ENCODE measurements at regions not wholly inside any gene's neighbourhood (a gene's known extent, or its start where the extent isn't known, plus 50 kb on each side); places are given as distances from the start of the nearest gene placed in this dataset.
"Not testable (repeated sequence)": the region's sequence is repeated elsewhere in the genome, so short reads cannot be mapped to it uniquely, and the experiment has no call there.

DNA sequence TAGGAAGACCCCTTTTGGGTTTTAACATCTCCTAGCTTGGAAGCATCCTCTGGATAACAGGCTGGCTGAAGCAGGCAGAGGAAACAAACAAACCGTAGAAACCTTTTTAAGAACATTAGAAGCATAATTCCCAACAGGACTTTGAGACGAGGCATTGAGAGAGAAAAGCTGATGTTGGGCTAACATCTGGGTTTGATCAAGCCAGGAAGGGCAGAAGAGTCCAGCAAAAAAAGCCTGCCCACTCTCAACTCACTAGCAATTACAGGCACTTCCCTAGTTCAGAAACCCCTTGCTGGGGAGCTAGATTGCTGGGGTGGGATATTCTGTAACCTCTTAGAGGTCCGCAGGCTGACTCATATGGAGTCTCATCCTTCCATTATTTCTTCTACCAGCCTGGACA lies 75.4 kb upstream of the CTNNA1 start:
- TF ChIP-seq, protein P1, sequence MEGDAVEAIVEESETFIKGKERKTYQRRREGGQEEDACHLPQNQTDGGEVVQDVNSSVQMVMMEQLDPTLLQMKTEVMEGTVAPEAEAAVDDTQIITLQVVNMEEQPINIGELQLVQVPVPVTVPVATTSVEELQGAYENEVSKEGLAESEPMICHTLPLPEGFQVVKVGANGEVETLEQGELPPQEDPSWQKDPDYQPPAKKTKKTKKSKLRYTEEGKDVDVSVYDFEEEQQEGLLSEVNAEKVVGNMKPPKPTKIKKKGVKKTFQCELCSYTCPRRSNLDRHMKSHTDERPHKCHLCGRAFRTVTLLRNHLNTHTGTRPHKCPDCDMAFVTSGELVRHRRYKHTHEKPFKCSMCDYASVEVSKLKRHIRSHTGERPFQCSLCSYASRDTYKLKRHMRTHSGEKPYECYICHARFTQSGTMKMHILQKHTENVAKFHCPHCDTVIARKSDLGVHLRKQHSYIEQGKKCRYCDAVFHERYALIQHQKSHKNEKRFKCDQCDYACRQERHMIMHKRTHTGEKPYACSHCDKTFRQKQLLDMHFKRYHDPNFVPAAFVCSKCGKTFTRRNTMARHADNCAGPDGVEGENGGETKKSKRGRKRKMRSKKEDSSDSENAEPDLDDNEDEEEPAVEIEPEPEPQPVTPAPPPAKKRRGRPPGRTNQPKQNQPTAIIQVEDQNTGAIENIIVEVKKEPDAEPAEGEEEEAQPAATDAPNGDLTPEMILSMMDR (IDR thresholded peaks at IDR 0.05; ENCODE audit: low read depth, low read length) = no peak

DNA sequence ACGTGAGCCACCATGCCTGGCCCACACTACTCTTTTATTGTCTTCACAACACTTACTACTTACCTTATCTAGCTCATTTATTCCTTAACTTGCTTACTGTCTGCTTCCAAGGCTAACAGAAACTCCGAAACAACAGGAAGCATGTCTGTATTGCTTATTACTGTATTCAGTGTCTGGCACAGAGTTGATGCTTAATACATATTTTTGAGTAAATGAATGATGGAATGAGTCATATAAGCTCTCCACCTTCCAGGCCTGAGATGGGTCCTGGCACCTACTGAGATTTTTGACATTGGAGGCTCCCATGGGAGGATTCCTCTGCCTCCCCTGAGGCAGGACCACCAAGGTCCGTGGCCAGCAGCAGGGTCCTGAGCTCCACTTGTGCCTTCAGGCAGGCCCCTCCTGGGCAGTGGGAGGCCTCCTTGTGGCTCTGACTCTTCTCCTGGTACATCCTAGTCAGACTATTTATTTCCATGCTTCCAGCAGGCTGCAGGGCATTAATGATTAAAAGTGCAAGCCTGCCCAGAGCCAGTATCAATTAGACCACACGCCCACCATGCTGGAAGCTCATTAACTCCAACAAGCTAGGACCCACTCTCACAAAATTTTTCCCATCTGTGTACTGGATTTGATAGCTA lies 76.5 kb upstream of the CTNNA1 start:
- TF ChIP-seq, protein P1 (IDR thresholded peaks at IDR 0.05; ENCODE audit: low read depth, low read length) = no peak
- DNase-seq (ENCODE audit: extremely low read depth, low read depth) = no peak

More for the DNA sequence above, 75.4 kb upstream of the CTNNA1 start:
- no peak for DNase-seq (ENCODE audit: extremely low read depth, low read depth)

DNA sequence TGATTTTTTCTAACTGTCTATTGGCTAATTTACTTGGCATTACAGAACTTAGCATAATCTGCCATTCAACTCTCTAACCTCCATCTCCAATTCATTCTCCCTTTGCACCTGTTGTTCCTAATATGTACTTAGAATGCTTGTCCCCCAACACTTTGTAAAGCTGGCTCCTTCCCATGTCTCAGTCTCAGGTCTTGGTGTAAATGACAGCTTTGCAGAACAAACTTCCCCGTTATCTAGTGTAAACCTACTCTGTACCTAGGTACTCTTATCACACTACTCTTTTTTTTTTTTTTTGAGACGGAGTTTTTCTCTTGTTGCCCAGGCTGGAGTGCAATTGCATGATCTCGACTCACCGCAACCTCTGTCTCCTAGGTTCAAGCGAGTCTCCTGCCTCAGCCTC lies 77.2 kb upstream of the CTNNA1 start:
- no peak for DNase-seq (ENCODE audit: extremely low read depth, low read depth)
- TF ChIP-seq, protein P1 (IDR thresholded peaks at IDR 0.05; ENCODE audit: low read depth, low read length) = no peak

DNA sequence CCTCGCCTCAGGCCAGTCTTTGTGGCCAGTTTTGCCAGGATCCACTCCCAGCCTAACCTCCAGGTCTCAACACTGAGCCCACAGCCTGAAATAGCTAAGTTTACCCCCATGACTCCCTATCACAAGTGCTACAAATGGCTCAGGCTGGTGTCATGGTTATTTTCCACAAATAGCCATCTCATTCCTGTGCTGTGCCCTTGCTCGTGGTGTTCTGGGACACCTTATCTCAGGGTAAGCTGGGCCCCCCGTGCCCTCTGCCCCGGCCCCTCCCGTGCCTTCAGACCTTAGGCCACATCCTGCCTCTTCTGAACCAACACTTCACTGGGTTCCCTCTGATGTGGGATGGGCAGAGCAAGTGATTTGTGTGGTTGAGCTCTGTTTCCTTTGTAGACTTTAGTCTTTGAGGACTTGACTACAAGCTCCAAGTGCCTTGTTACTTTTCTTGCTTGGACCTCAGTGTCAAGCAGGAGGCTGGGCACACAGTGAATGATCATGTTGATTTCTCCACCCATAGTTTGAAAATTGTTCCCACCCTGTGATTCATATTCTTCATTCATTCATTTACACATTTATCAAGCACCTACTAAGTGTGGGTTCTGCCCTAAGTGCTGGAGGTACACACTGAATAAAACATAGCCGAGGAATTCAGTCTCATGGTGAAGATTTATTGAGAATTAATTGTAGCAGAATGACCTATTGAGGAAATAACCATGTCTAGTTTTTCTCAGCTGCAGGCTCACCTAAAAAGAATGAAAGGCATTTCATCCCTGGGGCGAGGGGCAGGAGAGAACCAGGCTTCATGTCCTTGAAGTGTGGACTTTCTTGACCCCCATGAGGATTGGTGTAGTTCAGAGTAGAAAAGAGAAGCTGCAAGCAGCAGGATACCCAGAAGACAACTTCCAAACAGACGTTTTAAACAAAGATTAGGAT lies 84.5 kb upstream of the CTNNA1 start:
- DNase-seq (ENCODE audit: extremely low read depth, low read depth) = no peak
- TF ChIP-seq, protein P1 (IDR thresholded peaks at IDR 0.05; ENCODE audit: low read depth, low read length) = no peak

DNA sequence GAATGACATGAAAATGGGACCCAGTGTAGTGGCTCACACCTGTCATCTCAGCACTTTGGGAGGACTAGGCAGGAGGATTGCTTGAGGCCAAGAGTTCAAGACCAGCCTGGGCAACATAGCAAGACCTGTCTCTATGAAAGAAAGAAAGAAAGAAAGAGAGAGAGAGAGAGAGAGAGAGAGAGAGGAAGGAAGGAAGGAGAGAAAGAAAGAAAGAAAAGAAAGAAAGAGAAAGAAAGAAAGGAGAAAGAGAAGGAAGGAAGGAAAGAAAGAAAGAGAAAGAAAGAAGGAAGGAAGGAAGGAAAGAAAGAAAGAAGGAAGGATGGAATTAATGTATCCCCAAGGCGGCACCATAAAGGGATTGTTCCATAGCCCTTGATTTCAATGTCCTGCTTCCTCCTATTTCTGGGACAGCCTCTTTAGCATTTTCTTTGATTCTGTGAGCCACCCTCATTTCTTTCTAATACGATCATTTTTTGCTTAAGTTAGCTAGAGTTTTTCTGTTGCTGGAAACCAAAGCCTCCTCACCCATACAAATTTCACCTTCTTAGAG lies 85.4 kb upstream of the CTNNA1 start:
- not testable (repeated sequence) for DNase-seq (ENCODE audit: extremely low read depth, low read depth)

DNA sequence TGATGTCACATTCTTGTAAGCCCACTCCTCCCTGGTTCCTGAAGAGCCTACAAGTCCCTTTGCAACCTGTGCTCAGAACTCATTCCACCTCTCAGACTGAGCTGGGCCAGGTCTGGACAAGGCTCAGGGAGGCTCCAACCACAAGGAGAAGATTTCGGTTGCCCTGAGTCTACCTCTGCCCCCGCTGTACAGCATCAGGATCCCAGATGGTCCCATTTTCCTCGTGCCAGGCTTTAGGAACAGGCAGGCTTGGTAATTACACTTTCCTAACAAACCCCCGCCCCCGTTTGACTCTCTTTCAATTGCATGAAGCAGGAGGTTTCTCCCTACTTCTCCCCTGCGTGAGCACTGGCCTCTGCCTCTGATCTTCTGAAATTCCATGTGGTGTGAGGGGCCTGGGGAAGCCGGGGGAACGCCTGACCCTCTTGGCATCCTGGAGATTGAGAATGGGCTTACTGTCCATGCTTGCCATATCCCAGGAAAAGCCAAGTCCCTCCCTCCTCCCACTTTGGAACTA lies 86.9 kb upstream of the CTNNA1 start:
- DNase-seq (ENCODE audit: extremely low read depth, low read depth) = no peak
- TF ChIP-seq, protein P1 (IDR thresholded peaks at IDR 0.05; ENCODE audit: low read depth, low read length) = no peak

DNA sequence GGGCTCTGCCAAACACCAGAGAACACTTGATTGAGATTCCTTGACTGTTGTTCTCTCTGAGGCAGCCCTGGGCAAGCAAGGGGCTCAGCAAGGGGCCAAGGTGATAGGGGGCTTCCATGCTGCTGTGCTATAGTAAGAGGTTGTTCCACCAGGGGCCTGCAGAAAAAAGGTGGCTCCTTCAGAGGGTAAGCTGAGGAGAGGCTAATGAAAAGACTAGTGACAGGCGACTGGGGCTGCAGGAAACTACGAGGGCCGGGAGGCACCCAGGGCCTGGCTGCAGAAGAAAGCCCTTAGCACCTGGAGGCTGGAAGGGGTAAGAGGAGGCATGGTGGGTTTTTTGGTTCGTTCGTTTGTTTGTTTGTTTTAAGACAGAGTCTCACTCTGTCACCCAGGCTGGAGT lies 88.0 kb upstream of the CTNNA1 start:
- no peak for DNase-seq (ENCODE audit: extremely low read depth, low read depth)
- TF ChIP-seq, protein P1 (IDR thresholded peaks at IDR 0.05; ENCODE audit: low read depth, low read length) = no peak

Data from AG09319 (cell line).